GM12874 (cell line): ENCODE measurements at regions not wholly inside any gene's neighbourhood (a gene's known extent, or its start where the extent isn't known, plus 50 kb on each side); places are given as distances from the start of the nearest gene placed in this dataset.

Experiments
- TF ChIP-seq, protein P1 (sequence below): IDR thresholded peaks from 2 replicates; pipeline ENCODE4 v1.5.1; 2011; ENCODE audit warnings: low read depth, mild to moderate bottlenecking, control low read depth, low read length, moderate library complexity; ENCODE audit not compliant: insufficient read depth

- TF ChIP-seq, protein P1, sequence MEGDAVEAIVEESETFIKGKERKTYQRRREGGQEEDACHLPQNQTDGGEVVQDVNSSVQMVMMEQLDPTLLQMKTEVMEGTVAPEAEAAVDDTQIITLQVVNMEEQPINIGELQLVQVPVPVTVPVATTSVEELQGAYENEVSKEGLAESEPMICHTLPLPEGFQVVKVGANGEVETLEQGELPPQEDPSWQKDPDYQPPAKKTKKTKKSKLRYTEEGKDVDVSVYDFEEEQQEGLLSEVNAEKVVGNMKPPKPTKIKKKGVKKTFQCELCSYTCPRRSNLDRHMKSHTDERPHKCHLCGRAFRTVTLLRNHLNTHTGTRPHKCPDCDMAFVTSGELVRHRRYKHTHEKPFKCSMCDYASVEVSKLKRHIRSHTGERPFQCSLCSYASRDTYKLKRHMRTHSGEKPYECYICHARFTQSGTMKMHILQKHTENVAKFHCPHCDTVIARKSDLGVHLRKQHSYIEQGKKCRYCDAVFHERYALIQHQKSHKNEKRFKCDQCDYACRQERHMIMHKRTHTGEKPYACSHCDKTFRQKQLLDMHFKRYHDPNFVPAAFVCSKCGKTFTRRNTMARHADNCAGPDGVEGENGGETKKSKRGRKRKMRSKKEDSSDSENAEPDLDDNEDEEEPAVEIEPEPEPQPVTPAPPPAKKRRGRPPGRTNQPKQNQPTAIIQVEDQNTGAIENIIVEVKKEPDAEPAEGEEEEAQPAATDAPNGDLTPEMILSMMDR = no peak
Observed at GRCh38 chr5:165594693-165595092, 2089.3 kb downstream of the MAT2B start.

DNA sequence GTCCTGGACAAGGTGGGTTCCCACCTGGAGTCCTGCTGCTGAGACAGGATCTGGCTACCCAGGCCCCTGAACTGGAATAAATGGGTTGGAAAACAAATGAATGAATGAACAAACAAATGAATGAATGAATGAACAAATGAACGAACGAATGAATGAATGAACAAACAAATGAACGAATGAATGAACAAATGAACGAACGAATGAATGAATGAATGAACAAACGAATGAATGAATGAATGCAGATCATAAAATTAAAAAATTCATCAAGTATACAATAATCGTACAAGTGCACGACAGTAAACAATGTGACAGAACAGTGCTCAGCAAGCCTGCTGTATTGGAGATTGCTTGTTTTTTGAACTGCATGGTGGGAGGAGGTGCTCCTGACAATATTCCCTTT, 2097.1 kb downstream of the MAT2B start:
- TF ChIP-seq, protein P1 = no peak

DNA sequence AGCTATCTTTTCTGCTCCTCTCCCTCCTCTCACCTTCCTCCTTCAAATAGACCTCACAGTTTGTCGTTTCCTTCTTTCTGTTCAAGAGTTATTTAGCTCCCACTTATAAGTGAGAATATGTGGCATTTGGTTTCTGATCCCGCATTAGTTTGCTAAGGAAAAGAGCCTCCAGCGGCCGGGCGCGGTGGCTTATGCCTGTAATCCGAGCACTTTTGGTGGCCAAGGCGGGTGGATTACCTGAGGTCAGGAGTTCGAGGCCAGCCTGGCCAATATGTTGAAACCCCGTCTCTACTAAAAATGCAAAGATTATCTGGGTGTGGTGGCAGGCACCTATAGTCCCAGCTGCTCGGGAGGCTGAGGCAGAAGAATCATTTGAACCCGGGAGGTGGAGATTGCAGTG, 2101.6 kb downstream of the MAT2B start:
- TF ChIP-seq, protein P1 = no peak

- TF ChIP-seq, protein P1 = no peak
Observed at GRCh38 chr5:165609871-165610270, 2104.5 kb downstream of the MAT2B start.

DNA sequence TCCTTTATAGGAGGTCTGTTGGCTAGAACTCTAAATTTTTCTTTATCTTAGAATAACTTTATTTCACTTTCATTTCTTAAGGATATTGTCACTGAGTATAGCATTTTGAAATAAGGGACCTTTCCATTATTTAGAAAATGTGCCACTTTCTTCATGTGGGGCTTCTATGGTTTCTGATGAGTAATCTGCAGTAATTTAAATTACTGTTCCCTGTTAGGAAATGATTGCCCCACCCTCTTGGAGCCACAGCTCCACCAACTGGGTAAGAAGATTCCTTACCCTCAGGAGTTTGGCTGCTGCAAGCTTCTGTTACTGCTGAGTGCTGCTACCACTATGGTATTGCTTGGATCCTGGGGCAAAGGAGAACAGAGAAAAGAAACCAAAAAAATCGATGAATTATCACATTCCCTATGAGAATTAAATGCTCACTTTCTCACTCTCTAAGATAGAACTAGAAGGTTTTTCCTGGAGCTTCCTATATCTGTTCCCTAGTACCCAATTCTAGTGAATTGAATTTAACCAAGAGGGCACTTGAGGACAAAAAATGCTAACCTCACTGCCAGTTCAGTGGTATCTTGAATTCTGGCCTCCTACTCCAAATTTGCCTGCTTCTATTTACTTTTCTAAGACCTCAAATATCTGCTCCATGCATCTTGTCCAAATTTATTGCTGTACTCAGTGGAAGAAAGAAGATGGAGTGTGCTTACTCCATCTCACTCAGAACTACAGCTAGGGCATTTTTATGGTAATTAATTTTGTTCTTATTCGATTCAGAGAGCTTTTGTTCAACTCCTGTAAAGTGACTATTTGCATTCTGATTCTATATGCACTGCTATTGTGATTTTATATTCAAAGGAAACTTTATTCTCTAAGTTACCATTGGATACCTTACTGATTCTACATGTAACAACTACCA, 2111.3 kb downstream of the MAT2B start:
- TF ChIP-seq, protein P1 = no peak

DNA sequence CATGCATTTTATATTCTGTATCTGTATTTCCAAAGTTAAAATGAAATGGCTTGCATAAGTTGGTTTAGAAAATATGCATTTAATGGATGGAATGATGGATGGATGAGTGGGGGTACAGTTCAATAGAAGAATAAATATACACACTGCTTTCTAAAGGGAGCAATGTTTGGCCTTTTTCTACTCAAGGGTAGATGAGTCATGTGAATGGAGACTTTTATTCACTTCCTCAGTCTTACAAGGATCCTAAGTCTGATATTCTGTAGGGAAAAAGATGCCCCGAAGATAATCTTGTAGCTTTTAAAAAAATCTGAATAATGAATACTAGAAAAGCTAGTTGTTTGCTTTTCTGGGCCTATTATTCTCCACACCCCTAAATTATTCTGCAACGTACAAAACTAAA, 2112.1 kb downstream of the MAT2B start:
- TF ChIP-seq, protein P1 = no peak

DNA sequence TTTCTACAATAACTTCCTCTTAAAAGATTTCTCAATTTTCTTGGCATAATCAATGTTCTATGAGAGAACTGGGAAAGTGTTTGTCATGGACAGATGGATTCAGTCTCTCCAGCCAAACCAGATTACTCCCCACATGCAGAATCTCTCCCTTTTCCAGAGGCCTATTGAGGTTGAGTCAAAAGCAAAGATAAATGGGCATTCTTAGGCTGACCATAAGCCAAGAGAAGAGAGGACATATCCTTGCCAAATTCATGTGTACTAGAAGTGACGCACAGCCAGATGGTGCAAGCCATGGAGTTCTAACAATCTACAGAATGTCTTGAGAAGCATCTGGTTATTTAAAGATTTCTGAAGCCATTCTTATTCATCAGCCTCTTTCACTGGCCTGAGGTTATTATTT, 2115.0 kb downstream of the MAT2B start:
- TF ChIP-seq, protein P1 = no peak
